GM18951 (cell line): ENCODE measurements at regions not wholly inside any gene's neighbourhood (a gene's known extent, or its start where the extent isn't known, plus 50 kb on each side); places are given as distances from the start of the nearest gene placed in this dataset.
"Not testable (repeated sequence)": the region's sequence is repeated elsewhere in the genome, so short reads cannot be mapped to it uniquely, and the experiment has no call there.

Experiments
- POLR2A ChIP-seq: IDR thresholded peaks from 4 replicates; pipeline ENCODE4 v1.6.1; 2011; ENCODE audit warnings: mild to moderate bottlenecking; ENCODE audit not compliant: insufficient read length, insufficient read depth; ENCODE audit errors: extremely low read depth
- in situ Hi-C: fragments of 300-500 bp; cut with MboI; formaldehyde crosslinking; loops from one replicate; pipeline ENCODE4 v1.12.0; 2022; ENCODE audit warnings: low sequenced_read_pairs, mixed read lengths, inconsistent platforms; ENCODE audit not compliant: unreplicated experiment

- in situ Hi-C loops: no loop called here
Measured at GRCh38 chr5:18560602-18561001, 926.3 kb downstream of the TAF11L14 start.

GRCh38 chr5:18563853-18564252 lies 929.6 kb downstream of the TAF11L14 start:
- in situ Hi-C loops: no loop called here

More at GRCh38 chr5:18560602-18561001, 926.3 kb downstream of the TAF11L14 start:
- TF ChIP-seq POLR2A: no peak

GRCh38 chr5:18566671-18567070 lies 932.4 kb downstream of the TAF11L14 start:
- TF ChIP-seq POLR2A: no peak
- in situ Hi-C loops: no loop called here

More at GRCh38 chr5:18563853-18564252, 929.6 kb downstream of the TAF11L14 start:
- no peak for TF ChIP-seq POLR2A

- no peak for TF ChIP-seq POLR2A
- in situ Hi-C loops: no loop called here
Measured at GRCh38 chr5:18576586-18576985, 942.3 kb downstream of the TAF11L14 start.

GRCh38 chr5:18601185-18601584 lies 966.9 kb downstream of the TAF11L14 start:
- no peak for TF ChIP-seq POLR2A
- in situ Hi-C loops: no loop called here

GRCh38 chr5:18602402-18602801 lies 968.1 kb downstream of the TAF11L14 start:
- in situ Hi-C loops: no loop called here
- TF ChIP-seq POLR2A: no peak

GRCh38 chr5:18605186-18605585 lies 970.9 kb downstream of the TAF11L14 start:
- in situ Hi-C loops: no loop called here
- TF ChIP-seq POLR2A: no peak

GRCh38 chr5:18607570-18607969 lies 973.3 kb downstream of the TAF11L14 start:
- TF ChIP-seq POLR2A: no peak
- in situ Hi-C loops: no loop called here

GRCh38 chr5:18617191-18617590 lies 982.9 kb downstream of the TAF11L14 start:
- in situ Hi-C loops: not testable (repeated sequence)

GRCh38 chr5:18630458-18631045 lies 996.3 kb downstream of the TAF11L14 start:
- in situ Hi-C loops: no loop called here
- TF ChIP-seq POLR2A: no peak

GRCh38 chr5:18652404-18653215 lies 1018.4 kb downstream of the TAF11L14 start:
- in situ Hi-C loops: no loop called here
- no peak for TF ChIP-seq POLR2A

GRCh38 chr5:18653216-18653752 lies 1019.0 kb downstream of the TAF11L14 start:
- in situ Hi-C loops: no loop called here
- no peak for TF ChIP-seq POLR2A

GRCh38 chr5:18660511-18660910 lies 1026.3 kb downstream of the TAF11L14 start:
- in situ Hi-C loops: no loop called here

GRCh38 chr5:18662231-18662630 lies 1028.0 kb downstream of the TAF11L14 start:
- in situ Hi-C loops: no loop called here
- no peak for TF ChIP-seq POLR2A

More at GRCh38 chr5:18660511-18660910, 1026.3 kb downstream of the TAF11L14 start:
- no peak for TF ChIP-seq POLR2A

- in situ Hi-C loops: not testable (repeated sequence)
Measured at GRCh38 chr5:18674212-18674611, 1040.0 kb downstream of the TAF11L14 start.
